Activated naive CD4-positive, alpha-beta T cell treated with anti-CD3 and anti-CD28 coated beads, Interleukin-2, amount 50 U/mL, for 24 hours (primary cell): ENCODE measurements at regions not wholly inside any gene's neighbourhood (a gene's known extent, or its start where the extent isn't known, plus 50 kb on each side); places are given as distances from the start of the nearest gene placed in this dataset.
"Not testable (repeated sequence)": the region's sequence is repeated elsewhere in the genome, so short reads cannot be mapped to it uniquely, and the experiment has no call there.

Experiments
- H3K27ac Mint-ChIP-seq: one replicate; pipeline ENCODE4 v1.8.0; 2021; ENCODE audit warnings: mild to moderate bottlenecking, mixed read lengths
- H3K27me3 Mint-ChIP-seq: one replicate; pipeline ENCODE4 v1.8.0; 2021; ENCODE audit warnings: mixed read lengths
- H3K36me3 Mint-ChIP-seq: one replicate; pipeline ENCODE4 v1.8.0; 2021; ENCODE audit warnings: mixed read lengths
- H3K4me1 Mint-ChIP-seq: one replicate; pipeline ENCODE4 v1.8.0; 2021; ENCODE audit warnings: mixed read lengths
- H3K4me3 Mint-ChIP-seq: one replicate; pipeline ENCODE4 v1.8.0; 2021; ENCODE audit warnings: mild to moderate bottlenecking, mixed read lengths
- H3K9me3 Mint-ChIP-seq: one replicate; pipeline ENCODE4 v1.8.0; 2021; ENCODE audit warnings: mixed read lengths

- not testable (repeated sequence) for H3K4me3 Mint-ChIP-seq, H3K4me1 Mint-ChIP-seq, H3K9me3 Mint-ChIP-seq, H3K27ac Mint-ChIP-seq, H3K36me3 Mint-ChIP-seq, H3K27me3 Mint-ChIP-seq
These were observed 173.9 kb downstream of the TJP1 start for GRCh38 chr15:29648415-29648814.

DNA sequence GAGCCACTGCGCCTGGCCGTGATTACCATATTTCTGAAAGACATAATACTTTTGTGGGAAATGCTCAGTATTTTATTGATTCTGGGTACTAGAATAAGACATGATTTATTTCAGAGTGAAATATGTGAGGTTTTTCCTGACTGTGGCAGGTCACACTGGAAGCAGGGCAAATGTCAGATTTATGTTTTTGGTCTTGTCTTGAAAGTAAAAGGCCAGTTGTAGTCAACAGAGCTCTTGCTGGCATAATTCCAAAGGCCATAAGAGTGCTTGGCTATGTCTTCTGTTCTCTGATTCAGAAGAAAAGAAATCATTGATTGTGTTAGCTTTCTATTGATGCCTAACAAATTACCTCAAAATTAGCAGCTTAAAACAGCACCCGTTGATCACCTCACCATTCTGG lies 176.4 kb downstream of the TJP1 start:
- H3K27ac Mint-ChIP-seq, result no peak overlapping the region
- H3K4me1 Mint-ChIP-seq, result no peaks in the 10 kb centered on the region
- peaks cover 4% of the 10 kb centered on the region for H3K27me3 Mint-ChIP-seq
- peaks cover 13% of the 10 kb centered on the region for H3K9me3 Mint-ChIP-seq
- no peaks in the 10 kb centered on the region for H3K36me3 Mint-ChIP-seq
- H3K4me3 Mint-ChIP-seq, result no peak overlapping the region

DNA sequence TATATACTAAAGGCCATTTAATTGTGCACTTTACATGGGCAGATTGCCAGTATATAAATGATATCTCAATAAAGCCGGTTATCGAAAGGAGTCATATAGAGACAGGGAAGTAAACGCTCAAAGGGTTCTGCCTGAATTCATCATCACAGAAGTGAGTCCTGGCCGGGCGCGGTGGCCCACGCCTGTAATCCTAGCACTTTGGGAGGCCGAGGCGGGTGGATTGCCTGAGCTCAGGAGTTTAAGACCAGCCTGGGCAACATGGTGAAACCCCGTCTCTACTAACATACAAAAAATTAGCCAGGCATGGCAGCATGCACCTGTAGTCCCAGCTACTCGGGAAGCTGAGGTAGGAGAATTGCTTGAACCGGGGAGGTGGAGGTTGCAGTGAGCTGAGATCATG lies 177.9 kb downstream of the TJP1 start:
- not testable (repeated sequence) for H3K36me3 Mint-ChIP-seq, H3K27ac Mint-ChIP-seq, H3K4me3 Mint-ChIP-seq, H3K4me1 Mint-ChIP-seq
- Mint-ChIP-seq H3K27me3 (peaks cover 12% of the 10 kb centered on the region), H3K9me3 (peaks cover 13% of the 10 kb centered on the region)

DNA sequence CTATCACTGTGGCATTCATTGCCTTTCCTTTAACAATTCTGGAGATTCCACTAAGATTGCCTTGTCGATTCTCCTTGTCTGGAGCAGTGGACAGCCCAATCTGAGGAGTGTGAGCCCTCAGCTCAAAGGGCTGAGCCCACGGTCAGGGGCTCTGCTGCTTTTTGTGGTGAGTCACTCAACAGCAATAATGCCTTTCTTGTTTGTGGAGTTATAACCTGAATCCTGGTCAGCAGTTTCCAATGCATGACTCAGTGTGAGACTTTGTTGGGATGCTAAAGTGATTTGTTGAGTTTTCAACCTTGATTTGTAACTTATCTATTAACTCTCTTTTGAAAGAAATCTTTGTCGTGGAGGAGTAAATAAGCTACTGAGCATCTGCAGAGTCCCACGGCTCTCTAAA lies 183.5 kb downstream of the TJP1 start:
- Mint-ChIP-seq H3K27ac (no peak overlapping the region), H3K4me3 (no peak overlapping the region)

DNA sequence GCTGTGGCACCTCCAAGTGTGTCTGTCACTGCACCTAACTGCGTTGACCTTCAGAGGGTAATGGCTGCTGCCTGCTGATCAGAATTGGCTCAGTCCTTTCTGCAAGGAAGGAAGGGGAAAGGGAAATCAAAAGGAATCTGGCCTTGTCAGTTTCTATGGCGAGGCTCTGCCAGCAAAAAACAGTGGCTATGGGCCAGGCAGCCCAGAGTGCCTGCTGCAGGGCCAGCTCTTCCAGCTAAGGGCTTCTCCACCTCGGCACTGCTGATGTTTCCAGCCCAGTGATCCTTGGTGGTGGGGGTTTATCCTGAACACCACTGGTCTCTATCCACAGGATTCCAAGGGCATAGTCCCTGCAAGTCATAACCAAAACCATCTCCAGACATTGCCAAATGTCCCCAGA lies 184.3 kb downstream of the TJP1 start:
- Mint-ChIP-seq H3K4me3 (no peak overlapping the region), H3K4me1 (no peaks in the 10 kb centered on the region), H3K27me3 (peaks cover 15% of the 10 kb centered on the region), H3K27ac (no peak overlapping the region), H3K9me3 (peaks cover 2% of the 10 kb centered on the region), H3K36me3 (no peaks in the 10 kb centered on the region)

More for the DNA sequence above, 183.5 kb downstream of the TJP1 start:
- Mint-ChIP-seq H3K9me3 (peaks cover 6% of the 10 kb centered on the region), H3K27me3 (peaks cover 15% of the 10 kb centered on the region), H3K36me3 (no peaks in the 10 kb centered on the region), H3K4me1 (no peaks in the 10 kb centered on the region)

DNA sequence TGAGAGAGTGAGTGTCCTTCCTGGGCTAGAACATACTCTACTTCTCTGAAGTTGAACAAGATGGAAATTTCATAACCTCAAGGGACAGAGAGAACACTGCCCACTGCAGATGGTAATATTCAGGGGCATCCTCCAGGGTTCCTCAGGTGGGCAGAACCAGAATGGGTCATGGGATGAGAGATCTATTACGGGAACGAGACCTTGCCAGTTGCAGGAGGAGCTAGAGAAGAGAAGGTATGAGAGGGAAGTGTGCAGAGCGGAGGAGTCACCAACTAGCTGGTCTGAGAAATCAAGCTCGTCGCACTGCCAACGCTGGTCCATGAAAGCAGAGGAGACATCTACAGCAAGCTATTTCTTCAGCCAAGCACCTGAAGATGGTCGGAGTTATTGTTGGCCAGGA lies 184.7 kb downstream of the TJP1 start:
- no peak overlapping the region for H3K27ac Mint-ChIP-seq

GRCh38 chr15:29636921-29637320 lies 185.3 kb downstream of the TJP1 start:
- Mint-ChIP-seq H3K4me3 (no peak overlapping the region), H3K27ac (no peak overlapping the region), H3K36me3 (no peaks in the 10 kb centered on the region), H3K27me3 (peaks cover 15% of the 10 kb centered on the region), H3K4me1 (no peaks in the 10 kb centered on the region), H3K9me3 (no peaks in the 10 kb centered on the region)

More for the DNA sequence above, 184.7 kb downstream of the TJP1 start:
- no peaks in the 10 kb centered on the region for H3K4me1 Mint-ChIP-seq
- no peaks in the 10 kb centered on the region for H3K9me3 Mint-ChIP-seq
- H3K27me3 Mint-ChIP-seq, result peaks cover 15% of the 10 kb centered on the region
- H3K4me3 Mint-ChIP-seq, result no peak overlapping the region
- no peaks in the 10 kb centered on the region for H3K36me3 Mint-ChIP-seq

DNA sequence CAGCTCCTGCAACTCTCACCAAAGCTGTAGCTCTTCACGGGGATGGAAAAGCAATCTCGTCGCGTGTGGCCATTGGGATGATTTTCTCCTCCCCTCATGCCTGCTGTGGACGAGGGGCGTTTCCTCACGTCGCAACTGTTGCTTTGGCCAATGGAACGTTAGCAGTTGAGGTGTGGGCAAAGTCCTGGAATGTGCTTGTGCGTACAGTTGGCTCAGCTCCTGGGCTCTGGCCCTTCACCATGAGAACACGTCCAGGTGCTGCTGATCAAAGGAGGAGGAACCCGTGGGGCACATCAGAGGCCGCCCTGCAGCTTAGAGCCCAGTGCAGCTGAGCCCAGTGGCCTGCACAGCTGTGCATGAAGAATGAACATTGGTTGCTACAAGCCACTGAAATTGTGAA lies 186.1 kb downstream of the TJP1 start:
- H3K27me3 Mint-ChIP-seq, result peaks cover 15% of the 10 kb centered on the region
- no peaks in the 10 kb centered on the region for H3K4me1 Mint-ChIP-seq
- H3K36me3 Mint-ChIP-seq, result no peaks in the 10 kb centered on the region
- no peak overlapping the region for H3K27ac Mint-ChIP-seq
- no peaks in the 10 kb centered on the region for H3K9me3 Mint-ChIP-seq
- no peak overlapping the region for H3K4me3 Mint-ChIP-seq

DNA sequence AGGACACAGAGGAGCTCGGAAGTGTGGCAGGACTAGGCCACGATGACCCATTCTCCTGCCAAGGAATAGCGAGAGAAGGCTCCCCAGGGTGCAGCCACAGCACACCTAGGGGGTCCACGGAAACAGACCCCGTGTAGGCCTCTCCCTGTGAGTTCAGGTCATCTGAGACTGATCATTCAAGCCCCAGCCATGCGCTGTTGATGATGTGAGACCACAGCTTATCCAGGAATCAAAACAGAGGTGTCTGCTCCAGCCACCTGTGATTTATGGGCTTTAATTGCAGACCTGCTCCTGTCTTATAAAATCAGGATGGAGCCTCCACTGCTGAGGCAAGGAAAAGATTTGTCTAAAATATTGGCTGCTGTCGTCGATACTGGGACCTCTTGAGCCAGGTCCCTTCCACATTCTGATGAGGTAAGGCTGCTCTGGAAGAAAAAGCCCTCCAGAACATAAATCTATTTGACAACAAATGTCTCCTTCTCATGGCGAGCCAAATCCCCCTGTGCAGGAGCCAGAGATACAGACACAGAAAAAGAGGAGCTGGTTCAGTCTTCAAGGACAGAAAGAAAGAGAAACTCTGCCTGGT lies 186.7 kb downstream of the TJP1 start:
- Mint-ChIP-seq H3K4me3 (no peak overlapping the region), H3K4me1 (no peaks in the 10 kb centered on the region), H3K27me3 (peaks cover 15% of the 10 kb centered on the region), H3K27ac (no peak overlapping the region), H3K36me3 (no peaks in the 10 kb centered on the region), H3K9me3 (no peaks in the 10 kb centered on the region)

DNA sequence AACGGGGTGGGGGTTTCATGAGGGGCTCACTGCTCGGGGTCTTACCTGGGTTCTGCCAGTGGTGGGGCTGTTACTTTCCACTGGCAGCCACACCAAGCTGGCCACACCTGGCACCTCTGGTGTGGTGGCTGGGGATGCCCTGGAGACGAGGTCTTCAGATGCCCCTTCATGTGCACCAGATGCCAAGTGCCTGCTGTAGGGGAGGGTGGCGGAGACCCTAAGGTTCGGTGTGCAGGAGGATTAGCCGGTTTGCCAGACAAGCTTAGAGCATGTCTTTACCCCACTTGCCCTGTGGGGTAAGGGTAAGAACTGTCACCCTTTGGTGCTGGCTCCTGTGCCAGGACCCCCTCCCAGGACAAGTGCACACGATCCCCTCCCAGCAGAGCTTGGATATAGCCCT lies 188.3 kb downstream of the TJP1 start:
- Mint-ChIP-seq H3K36me3 (no peaks in the 10 kb centered on the region), H3K27me3 (peaks cover 14% of the 10 kb centered on the region), H3K27ac (no peak overlapping the region), H3K4me1 (no peaks in the 10 kb centered on the region), H3K4me3 (no peak overlapping the region), H3K9me3 (peaks cover 5% of the 10 kb centered on the region)

DNA sequence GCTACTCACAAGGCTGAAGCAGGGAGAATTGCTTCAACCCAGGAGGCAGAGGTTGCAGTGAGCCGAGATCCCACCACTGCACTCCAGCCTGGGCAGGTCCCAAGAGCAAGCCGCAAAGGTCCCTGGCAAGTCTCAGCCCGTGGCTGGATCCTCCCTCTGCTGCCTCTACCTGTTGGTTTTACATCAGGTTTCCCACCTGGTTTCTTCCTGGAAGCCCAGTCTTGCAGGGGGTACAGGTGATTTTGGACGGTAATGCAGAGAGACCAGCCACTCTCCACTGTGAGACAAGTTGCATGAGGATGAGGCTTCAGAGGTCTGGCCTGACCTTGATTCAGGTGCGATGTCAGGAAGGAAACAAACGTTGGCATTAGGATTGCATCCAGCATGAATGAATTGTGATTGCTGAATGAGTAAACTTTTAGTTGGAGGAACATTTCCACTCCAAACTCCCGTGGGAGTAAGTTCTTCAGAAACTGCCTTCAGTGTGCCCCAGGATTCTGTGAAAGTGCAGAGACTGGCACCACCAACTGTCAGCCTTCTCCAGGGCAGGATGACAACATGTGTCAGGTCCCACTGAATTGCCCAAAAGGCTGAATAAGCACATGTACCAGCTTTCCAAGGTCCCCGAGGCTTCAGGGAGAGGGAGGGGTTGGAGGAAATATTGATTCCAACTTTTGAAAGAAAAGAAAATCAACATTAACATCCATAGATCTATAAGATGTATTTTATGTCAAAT lies 189.4 kb downstream of the TJP1 start:
- peaks cover 5% of the 10 kb centered on the region for H3K9me3 Mint-ChIP-seq
- H3K4me1 Mint-ChIP-seq, result no peaks in the 10 kb centered on the region
- H3K4me3 Mint-ChIP-seq, result no peak overlapping the region
- H3K27ac Mint-ChIP-seq, result no peak overlapping the region
- no peaks in the 10 kb centered on the region for H3K36me3 Mint-ChIP-seq
- peaks cover 14% of the 10 kb centered on the region for H3K27me3 Mint-ChIP-seq

DNA sequence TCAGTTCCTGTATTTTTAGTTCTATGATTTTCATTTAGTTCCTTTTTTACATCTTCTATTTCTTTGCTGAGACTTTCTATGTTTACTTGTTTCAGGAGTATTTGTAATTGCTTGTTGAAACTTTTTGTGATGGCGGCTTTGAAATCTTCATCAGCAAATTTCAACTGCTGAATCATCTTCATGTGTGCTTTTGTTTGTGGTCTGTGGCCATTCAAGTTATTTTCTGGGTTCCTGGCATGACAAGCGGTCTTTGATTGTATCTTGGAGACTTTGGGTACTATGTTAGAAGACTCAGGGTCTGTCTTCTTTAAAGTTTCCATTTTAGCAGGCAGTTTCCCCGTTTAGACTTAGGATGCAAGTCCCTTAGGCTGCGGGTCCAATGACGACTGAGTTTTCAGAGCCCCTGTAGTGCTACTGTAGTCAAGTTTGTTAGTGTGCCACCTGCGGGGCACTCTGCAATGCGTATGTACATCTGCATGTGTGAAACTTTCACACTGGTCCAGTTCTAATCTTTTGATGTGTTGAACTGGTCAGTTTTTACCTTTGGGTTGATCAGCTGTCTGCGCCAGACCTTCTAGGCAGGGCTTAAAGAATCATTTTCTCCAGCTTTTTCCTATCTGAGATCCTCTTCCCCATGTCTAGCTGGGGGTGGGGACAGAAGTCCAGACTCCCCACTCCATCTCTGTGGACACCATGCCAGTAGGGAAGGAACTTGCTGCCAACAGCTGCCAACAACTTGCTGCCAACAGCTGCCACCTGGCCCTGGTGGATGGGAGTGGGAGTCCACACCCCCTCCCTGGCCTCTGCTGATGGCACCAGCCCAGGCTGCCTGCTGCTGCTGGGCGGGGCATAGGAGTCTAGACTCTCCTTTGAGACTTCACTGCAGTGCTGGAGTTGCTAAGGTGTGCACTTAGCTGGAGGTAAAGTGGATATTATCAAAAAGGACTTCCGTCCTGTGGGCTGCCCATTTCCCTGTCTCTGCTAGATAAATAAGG lies 190.9 kb downstream of the TJP1 start:
- Mint-ChIP-seq H3K36me3 (no peaks in the 10 kb centered on the region), H3K27me3 (peaks cover 9% of the 10 kb centered on the region), H3K4me3 (no peak overlapping the region)

GRCh38 chr15:29624271-29624670 lies 198.0 kb downstream of the TJP1 start:
- Mint-ChIP-seq H3K4me3 (no peak overlapping the region), H3K36me3 (no peaks in the 10 kb centered on the region), H3K27ac (no peak overlapping the region), H3K4me1 (no peaks in the 10 kb centered on the region), H3K9me3 (peaks cover 7% of the 10 kb centered on the region), H3K27me3 (peaks cover 1% of the 10 kb centered on the region)

More for the DNA sequence above, 190.9 kb downstream of the TJP1 start:
- peaks cover 9% of the 10 kb centered on the region for H3K9me3 Mint-ChIP-seq
- no peak overlapping the region for H3K27ac Mint-ChIP-seq
- H3K4me1 Mint-ChIP-seq, result no peaks in the 10 kb centered on the region

DNA sequence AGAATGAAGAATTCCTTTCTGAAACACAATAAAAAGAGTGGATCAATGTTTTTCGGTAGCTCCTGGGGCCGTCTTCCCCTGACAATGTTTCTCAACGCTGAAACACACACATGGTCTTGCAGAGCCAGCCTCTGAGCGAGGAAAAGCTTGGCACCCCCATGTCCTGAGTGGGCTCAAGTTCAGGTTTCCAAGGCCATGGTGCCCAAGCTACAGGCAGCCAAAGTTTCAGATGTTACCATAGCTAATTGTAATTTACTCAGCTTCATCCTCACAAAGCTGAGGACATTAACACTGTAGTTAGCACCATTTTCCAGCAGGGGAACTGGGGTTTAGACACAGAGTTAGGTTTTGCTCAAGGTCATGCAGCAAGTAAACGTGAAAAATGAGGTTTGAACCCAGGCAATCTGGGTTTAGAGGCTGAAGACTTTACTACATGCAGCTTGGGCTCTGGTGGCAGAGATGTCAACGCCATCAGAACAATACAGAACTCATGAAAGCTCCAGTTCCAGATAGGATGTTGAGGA lies 199.1 kb downstream of the TJP1 start:
- no peaks in the 10 kb centered on the region for H3K27me3 Mint-ChIP-seq
- H3K4me1 Mint-ChIP-seq, result no peaks in the 10 kb centered on the region
- no peaks in the 10 kb centered on the region for H3K36me3 Mint-ChIP-seq
- H3K27ac Mint-ChIP-seq, result no peak overlapping the region
- H3K4me3 Mint-ChIP-seq, result no peak overlapping the region
- peaks cover 4% of the 10 kb centered on the region for H3K9me3 Mint-ChIP-seq

DNA sequence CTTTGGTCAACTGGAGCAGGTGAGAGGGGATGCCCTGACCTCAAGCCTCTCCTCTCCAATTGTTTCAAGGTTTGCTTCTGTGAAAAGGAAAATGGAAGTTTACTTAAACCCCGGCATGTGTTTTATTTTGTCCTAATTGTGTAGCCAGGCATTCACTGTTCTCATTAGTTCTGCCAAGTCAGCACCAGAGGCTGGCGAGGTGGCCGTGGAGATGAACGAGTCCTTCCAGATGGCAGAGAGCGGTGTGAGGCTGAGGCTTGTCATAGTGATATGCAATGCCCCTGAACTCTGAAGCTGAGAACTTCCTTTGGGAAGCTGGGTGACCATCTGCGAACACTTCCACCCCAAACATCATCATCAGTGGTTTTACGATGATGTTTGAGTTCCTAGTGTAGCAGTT lies 199.6 kb downstream of the TJP1 start:
- Mint-ChIP-seq H3K4me1 (no peaks in the 10 kb centered on the region), H3K27me3 (no peaks in the 10 kb centered on the region), H3K36me3 (no peaks in the 10 kb centered on the region), H3K9me3 (peaks cover 2% of the 10 kb centered on the region), H3K4me3 (no peak overlapping the region), H3K27ac (no peak overlapping the region)

- Mint-ChIP-seq H3K27me3 (peaks cover 2% of the 10 kb centered on the region), H3K4me3 (no peak overlapping the region), H3K36me3 (no peaks in the 10 kb centered on the region), H3K9me3 (no peaks in the 10 kb centered on the region), H3K4me1 (no peaks in the 10 kb centered on the region), H3K27ac (no peak overlapping the region)
These were observed 200.7 kb downstream of the TJP1 start for GRCh38 chr15:29621616-29622015.
